ENCODE measurements at regions not wholly inside any gene's neighbourhood (a gene's known extent, or its start where the extent isn't known, plus 50 kb on each side); places are given as distances from the start of the nearest gene placed in this dataset.

DNA sequence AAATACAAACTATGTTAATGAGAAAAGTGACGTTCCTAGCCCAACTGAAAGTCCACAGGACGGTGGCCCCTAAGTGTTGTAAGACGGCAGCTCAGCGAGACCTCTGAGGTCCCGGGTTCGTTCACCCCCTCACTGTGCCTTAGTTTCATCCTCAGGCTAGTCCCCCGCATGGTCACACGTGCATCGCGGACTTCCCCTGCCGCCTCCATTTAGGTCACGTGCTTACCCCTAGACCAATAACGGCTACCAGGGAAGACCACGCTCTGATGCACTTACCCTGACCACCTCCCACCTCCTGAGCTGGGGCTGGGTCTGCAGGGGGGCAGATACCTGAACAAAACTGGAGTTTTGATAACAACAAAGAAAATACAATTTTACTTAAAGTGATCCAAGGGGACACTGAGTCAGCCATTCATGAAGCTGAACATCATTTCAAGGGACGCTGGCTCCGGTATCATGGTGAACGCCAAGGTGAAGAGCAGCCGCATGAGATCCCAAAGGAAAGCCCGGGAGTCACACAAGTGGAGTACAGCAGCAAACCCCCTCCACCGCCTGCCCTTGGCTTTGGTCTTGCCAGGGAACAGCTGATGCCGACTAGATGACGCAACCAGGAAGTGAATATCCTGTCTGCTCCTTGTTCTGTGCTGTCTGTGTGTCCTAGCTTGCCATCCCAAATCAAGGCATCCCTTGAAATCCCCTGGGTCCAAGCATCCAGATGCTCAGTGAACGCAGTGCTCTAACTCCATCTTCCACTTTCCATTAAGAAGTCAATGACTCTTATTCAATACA is 274.1 kb downstream of the PCNX1 start:
- Histone ChIP-seq H3K27ac (replicated peaks) (no peak overlapping the region), H3K27me3 (ENCODE audit: insufficient read depth, poor library complexity, severe bottlenecking) (no peaks in the 10 kb centered on the region), H3K4me3 (replicated peaks; ENCODE audit: insufficient read depth, low read length) (no peak overlapping the region)
- DNase-seq (ENCODE audit: low read depth in 1 of 2, low spot score in 1 of 2) = no peak
- TF ChIP-seq, protein P1, sequence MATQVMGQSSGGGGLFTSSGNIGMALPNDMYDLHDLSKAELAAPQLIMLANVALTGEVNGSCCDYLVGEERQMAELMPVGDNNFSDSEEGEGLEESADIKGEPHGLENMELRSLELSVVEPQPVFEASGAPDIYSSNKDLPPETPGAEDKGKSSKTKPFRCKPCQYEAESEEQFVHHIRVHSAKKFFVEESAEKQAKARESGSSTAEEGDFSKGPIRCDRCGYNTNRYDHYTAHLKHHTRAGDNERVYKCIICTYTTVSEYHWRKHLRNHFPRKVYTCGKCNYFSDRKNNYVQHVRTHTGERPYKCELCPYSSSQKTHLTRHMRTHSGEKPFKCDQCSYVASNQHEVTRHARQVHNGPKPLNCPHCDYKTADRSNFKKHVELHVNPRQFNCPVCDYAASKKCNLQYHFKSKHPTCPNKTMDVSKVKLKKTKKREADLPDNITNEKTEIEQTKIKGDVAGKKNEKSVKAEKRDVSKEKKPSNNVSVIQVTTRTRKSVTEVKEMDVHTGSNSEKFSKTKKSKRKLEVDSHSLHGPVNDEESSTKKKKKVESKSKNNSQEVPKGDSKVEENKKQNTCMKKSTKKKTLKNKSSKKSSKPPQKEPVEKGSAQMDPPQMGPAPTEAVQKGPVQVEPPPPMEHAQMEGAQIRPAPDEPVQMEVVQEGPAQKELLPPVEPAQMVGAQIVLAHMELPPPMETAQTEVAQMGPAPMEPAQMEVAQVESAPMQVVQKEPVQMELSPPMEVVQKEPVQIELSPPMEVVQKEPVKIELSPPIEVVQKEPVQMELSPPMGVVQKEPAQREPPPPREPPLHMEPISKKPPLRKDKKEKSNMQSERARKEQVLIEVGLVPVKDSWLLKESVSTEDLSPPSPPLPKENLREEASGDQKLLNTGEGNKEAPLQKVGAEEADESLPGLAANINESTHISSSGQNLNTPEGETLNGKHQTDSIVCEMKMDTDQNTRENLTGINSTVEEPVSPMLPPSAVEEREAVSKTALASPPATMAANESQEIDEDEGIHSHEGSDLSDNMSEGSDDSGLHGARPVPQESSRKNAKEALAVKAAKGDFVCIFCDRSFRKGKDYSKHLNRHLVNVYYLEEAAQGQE (IDR thresholded peaks at IDR 0.05; ENCODE audit: insufficient replicate concordance, low read depth) = no peak
- TF ChIP-seq GABPA (IDR thresholded peaks at IDR 0.05; ENCODE audit: low read depth) (no peak), SPI1 (IDR thresholded peaks at IDR 0.05; ENCODE audit: borderline replicate concordance, low read depth) (no peak), POLR2AphosphoS5 (IDR thresholded peaks at IDR 0.05; ENCODE audit: low read depth) (no peak)
- TF ChIP-seq, protein P2, sequence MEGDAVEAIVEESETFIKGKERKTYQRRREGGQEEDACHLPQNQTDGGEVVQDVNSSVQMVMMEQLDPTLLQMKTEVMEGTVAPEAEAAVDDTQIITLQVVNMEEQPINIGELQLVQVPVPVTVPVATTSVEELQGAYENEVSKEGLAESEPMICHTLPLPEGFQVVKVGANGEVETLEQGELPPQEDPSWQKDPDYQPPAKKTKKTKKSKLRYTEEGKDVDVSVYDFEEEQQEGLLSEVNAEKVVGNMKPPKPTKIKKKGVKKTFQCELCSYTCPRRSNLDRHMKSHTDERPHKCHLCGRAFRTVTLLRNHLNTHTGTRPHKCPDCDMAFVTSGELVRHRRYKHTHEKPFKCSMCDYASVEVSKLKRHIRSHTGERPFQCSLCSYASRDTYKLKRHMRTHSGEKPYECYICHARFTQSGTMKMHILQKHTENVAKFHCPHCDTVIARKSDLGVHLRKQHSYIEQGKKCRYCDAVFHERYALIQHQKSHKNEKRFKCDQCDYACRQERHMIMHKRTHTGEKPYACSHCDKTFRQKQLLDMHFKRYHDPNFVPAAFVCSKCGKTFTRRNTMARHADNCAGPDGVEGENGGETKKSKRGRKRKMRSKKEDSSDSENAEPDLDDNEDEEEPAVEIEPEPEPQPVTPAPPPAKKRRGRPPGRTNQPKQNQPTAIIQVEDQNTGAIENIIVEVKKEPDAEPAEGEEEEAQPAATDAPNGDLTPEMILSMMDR (IDR thresholded peaks at IDR 0.05; ENCODE audit: insufficient read depth, low read length) = no peak

DNA sequence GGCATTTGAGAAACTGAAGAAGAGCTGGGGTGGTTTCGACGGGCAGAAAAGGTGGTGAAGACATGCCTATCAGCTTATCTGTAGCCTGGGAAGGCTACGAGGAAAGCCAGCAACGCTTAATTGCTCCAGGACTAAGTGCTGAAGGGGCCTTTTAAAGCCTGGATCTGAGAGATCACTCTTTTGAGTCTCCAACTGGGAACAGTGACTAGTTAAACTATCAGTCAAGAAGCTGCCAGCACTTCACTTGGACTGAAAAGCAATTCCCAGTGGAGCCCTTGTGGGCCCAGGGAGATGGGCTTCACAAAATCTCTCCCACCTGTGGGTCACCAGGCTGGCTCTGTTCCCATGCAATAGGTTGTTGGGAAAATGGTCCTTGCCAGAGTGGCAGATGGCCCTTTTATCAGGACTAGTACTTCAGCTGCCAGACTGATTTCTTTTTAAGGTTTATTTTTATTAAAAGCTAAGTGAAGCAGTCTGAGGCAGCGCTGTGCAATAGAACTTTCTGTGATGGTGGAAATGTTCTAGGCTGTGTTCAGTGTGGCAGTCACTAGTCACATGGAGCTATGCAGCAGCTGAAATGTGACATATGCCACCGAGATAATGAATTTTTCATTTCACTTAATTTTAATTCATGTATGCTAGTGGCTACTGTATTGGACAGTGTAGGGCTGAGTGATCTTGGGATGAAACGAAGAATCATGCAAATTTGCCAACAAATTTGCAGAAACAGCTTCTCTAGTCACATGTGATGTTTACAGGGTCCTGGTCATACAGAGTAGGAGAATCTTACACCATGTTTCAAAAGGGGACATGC is 276.8 kb downstream of the PCNX1 start:
- no peak overlapping the region for H3K27ac ChIP-seq (replicated peaks)
- no peak for DNase-seq (ENCODE audit: low read depth in 1 of 2, low spot score in 1 of 2)
- no peak overlapping the region for H3K4me3 ChIP-seq (replicated peaks; ENCODE audit: insufficient read depth, low read length)
- H3K27me3 ChIP-seq (ENCODE audit: insufficient read depth, poor library complexity, severe bottlenecking) = no peaks in the 10 kb centered on the region
- TF ChIP-seq, protein P2 (IDR thresholded peaks at IDR 0.05; ENCODE audit: insufficient read depth, low read length) = no peak
- TF ChIP-seq, protein P1 (IDR thresholded peaks at IDR 0.05; ENCODE audit: insufficient replicate concordance, low read depth) = no peak
- no peak for TF ChIP-seq GABPA (IDR thresholded peaks at IDR 0.05; ENCODE audit: low read depth)
- no peak for TF ChIP-seq SPI1 (IDR thresholded peaks at IDR 0.05; ENCODE audit: borderline replicate concordance, low read depth)
- TF ChIP-seq POLR2AphosphoS5 (IDR thresholded peaks at IDR 0.05; ENCODE audit: low read depth) = no peak

DNA sequence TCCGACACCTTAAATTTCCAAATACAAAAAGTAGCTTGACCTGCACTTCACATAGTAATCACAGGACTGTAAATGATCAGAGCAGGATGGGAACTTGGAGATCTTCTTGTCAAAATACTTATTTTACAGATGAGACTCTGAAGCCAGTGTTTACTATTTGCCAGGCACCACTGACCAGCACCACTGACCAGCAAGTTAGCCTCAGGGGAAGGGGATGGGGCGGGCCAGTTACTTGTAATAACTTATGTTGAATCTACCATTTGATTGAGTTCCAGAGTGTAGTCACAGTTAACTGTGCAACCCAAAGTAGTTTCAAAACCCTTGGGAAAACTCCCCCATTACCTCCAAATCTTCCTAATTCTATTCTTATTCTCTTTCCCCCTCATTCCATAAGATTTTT is 278.4 kb downstream of the PCNX1 start:
- Histone ChIP-seq H3K27me3 (ENCODE audit: insufficient read depth, poor library complexity, severe bottlenecking) (no peaks in the 10 kb centered on the region), H3K4me3 (replicated peaks; ENCODE audit: insufficient read depth, low read length) (no peak overlapping the region), H3K27ac (replicated peaks) (no peak overlapping the region)
- DNase-seq (ENCODE audit: low read depth in 1 of 2, low spot score in 1 of 2) = no peak
- TF ChIP-seq, protein P1 (IDR thresholded peaks at IDR 0.05; ENCODE audit: insufficient replicate concordance, low read depth) = no peak
- no peak for TF ChIP-seq POLR2AphosphoS5 (IDR thresholded peaks at IDR 0.05; ENCODE audit: low read depth)
- no peak for TF ChIP-seq GABPA (IDR thresholded peaks at IDR 0.05; ENCODE audit: low read depth)
